ENCODE measurements at regions not wholly inside any gene's neighbourhood (a gene's known extent, or its start where the extent isn't known, plus 50 kb on each side); places are given as distances from the start of the nearest gene placed in this dataset.

DNA sequence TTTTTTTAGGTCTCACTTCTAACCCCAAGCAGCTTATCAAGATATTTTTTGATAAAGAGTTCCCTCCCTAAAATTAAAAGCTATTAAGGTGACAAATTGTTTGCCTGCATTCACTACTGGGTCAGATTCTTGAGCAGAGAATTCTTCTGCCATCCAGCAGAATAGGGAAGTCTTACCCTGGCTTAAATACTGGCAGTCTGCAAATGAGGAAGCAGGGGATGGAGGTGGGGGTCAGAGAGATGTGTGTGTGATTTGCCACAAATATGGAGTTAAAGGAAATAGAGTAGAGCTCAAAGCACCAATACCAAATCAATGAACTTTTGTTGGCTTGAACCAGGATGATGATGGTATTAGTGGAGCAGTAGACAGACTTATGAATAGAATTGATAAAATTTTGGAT, 122.2 kb downstream of the ANXA5 start:
- Histone ChIP-seq H3K9me3 (no peaks in the 10 kb centered on the region), H3K4me3 (no peak overlapping the region), H3K36me3 (no peaks in the 10 kb centered on the region), H3K27me3 (replicated peaks; ENCODE audit: insufficient read depth) (no peaks in the 10 kb centered on the region), H3K27ac (no peak overlapping the region), H3K4me1 (replicated peaks) (no peaks in the 10 kb centered on the region)
- intact Hi-C loops (cut with DNase I), result no loop called here
- DNase-seq (ENCODE audit: low spot score), result no peak
- TF ChIP-seq POLR2A (IDR thresholded peaks at IDR 0.05), result no peak
- no peak for TF ChIP-seq POLR2AphosphoS5 (IDR thresholded peaks at IDR 0.05)
- TF ChIP-seq, protein P1, sequence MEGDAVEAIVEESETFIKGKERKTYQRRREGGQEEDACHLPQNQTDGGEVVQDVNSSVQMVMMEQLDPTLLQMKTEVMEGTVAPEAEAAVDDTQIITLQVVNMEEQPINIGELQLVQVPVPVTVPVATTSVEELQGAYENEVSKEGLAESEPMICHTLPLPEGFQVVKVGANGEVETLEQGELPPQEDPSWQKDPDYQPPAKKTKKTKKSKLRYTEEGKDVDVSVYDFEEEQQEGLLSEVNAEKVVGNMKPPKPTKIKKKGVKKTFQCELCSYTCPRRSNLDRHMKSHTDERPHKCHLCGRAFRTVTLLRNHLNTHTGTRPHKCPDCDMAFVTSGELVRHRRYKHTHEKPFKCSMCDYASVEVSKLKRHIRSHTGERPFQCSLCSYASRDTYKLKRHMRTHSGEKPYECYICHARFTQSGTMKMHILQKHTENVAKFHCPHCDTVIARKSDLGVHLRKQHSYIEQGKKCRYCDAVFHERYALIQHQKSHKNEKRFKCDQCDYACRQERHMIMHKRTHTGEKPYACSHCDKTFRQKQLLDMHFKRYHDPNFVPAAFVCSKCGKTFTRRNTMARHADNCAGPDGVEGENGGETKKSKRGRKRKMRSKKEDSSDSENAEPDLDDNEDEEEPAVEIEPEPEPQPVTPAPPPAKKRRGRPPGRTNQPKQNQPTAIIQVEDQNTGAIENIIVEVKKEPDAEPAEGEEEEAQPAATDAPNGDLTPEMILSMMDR (IDR thresholded peaks at IDR 0.05), result no peak

DNA sequence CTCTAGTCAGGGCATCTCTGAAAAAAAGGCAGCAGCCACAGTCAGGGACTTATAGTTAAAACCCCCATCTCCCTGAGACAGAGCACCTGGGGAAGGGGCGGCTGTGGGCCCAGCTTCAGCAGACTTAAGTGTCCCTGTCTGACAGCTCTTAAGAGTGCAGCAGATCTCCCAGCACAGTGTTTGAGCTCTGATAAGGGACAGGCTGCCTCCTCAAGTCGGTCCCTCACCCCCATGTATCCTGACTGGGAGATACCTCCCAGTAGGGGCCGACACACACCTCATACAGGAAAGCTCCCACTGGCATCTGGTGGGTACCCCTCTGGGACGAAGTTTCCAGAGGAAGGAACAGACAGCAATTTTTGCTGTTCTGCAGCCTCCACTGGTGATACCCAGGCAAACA, 129.0 kb downstream of the ANXA5 start:
- intact Hi-C loops (cut with DNase I), result no loop called here
- TF ChIP-seq, protein P1 (IDR thresholded peaks at IDR 0.05), result no peak
- no peak for TF ChIP-seq POLR2A (IDR thresholded peaks at IDR 0.05)
- TF ChIP-seq POLR2AphosphoS5 (IDR thresholded peaks at IDR 0.05), result no peak
- Histone ChIP-seq H3K27ac (no peak overlapping the region), H3K36me3 (no peaks in the 10 kb centered on the region), H3K9me3 (no peaks in the 10 kb centered on the region), H3K27me3 (replicated peaks; ENCODE audit: insufficient read depth) (no peaks in the 10 kb centered on the region), H3K4me3 (no peak overlapping the region), H3K4me1 (replicated peaks) (no peaks in the 10 kb centered on the region)
- 83% methylated on average over 4 of the region's 4 CpGs for WGBS
- no peak for DNase-seq (ENCODE audit: low spot score)

DNA sequence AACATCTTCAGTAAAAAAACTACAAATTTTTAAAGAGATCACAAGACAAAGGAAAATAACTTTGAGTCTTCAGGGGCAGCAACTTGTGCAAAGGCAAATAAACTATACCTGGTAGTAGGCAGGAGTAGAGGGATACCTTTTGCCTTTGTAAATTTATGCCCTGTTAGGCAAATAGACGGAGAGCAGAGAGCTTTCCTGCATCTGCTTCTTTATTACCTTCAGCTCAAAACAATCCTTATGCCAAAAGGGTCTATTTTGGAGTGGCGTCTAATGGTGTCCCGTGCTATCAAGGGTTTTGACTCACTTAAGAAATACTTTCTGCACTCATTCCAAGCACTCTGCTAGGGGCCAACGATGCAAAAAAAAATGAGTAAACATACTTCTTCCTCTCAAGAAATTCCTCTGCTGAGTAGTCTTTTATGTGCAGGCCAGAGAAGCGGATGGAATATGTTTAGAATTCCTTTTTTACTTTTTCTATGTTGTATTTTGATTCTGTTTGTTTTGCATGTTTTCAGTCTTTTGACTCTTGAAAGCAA, 131.9 kb downstream of the ANXA5 start:
- 20% methylated on average over 5 of the region's 5 CpGs for WGBS
- H3K4me1 ChIP-seq (replicated peaks), result no peaks in the 10 kb centered on the region
- H3K27me3 ChIP-seq (replicated peaks; ENCODE audit: insufficient read depth), result no peaks in the 10 kb centered on the region
- intact Hi-C loops (cut with DNase I), result no loop called here
- no peak overlapping the region for H3K27ac ChIP-seq
- TF ChIP-seq, protein P1 (IDR thresholded peaks at IDR 0.05), result no peak
- TF ChIP-seq POLR2AphosphoS5 (IDR thresholded peaks at IDR 0.05) (no peak), POLR2A (IDR thresholded peaks at IDR 0.05) (no peak)
- DNase-seq (ENCODE audit: low spot score), result no peak
- H3K36me3 ChIP-seq, result no peaks in the 10 kb centered on the region
- no peak overlapping the region for H3K4me3 ChIP-seq
- H3K9me3 ChIP-seq, result no peaks in the 10 kb centered on the region

DNA sequence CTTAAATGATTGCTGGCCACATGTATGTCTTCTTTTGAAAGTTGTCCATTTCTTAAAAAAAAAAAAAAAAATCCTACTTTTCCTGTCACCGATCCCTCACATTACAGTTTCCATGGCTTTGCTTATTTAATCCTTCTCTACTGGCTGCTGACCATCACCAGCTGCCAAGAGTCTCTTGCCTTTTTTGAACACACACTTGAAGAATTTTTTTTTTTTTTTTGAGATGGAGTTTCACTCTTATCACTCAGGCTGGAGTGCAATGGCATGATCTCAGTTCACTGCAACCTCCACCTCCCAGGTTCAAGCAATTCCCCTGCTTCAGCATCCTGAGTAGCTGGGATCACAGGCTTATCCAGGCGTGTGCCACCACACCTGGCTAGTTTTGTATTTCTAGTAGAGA, 134.0 kb downstream of the ANXA5 start:
- Histone ChIP-seq H3K9me3 (no peaks in the 10 kb centered on the region), H3K27ac (no peak overlapping the region), H3K4me3 (no peak overlapping the region), H3K27me3 (replicated peaks; ENCODE audit: insufficient read depth) (no peaks in the 10 kb centered on the region), H3K4me1 (replicated peaks) (no peaks in the 10 kb centered on the region), H3K36me3 (no peaks in the 10 kb centered on the region)
- no peak for TF ChIP-seq POLR2AphosphoS5 (IDR thresholded peaks at IDR 0.05)
- TF ChIP-seq, protein P1 (IDR thresholded peaks at IDR 0.05), result no peak
- no peak for TF ChIP-seq POLR2A (IDR thresholded peaks at IDR 0.05)
- 95% methylated on average over 2 of the region's 2 CpGs for WGBS
- DNase-seq (ENCODE audit: low spot score), result no peak
- intact Hi-C loops (cut with DNase I), result no loop called here

DNA sequence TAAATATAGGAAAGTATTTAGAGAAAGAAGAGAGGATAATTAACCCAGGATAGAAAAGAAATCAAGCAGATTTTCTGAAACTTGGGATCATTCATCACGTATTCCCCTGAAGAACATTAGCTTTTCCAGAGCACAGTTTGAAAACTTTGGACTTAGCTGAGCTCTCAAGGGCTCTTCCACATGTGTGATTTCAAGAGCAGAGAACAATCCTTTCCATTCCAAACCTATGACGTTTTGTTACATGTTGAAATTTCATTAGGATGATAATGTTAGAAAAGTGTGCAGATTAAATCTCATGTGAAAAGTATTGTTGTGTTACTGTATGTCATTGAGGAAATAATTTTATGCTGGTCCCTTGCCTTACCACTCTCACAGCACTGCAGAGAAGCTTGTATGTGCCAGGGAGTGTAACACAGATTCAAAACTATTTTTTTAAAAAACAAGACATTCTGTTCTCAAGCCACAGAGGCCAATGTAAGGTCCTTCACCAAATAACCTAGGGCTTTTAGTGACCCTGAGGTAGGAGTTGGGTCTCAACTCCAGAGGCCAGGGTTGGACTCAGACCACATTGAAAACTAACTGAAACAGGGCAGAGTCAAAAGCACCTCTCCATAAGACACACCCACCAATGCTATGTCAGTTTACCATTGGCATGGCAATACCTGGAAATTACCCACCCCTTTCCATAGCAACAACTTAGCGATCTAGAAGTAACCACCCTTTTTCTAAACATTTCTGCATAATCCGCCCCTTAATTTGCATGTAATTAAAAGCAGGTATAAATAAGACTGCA, 141.3 kb downstream of the ANXA5 start:
- H3K9me3 ChIP-seq, result no peaks in the 10 kb centered on the region
- no peaks in the 10 kb centered on the region for H3K4me1 ChIP-seq (replicated peaks)
- H3K36me3 ChIP-seq, result no peaks in the 10 kb centered on the region
- no peak overlapping the region for H3K4me3 ChIP-seq
- TF ChIP-seq POLR2AphosphoS5 (IDR thresholded peaks at IDR 0.05) (no peak), POLR2A (IDR thresholded peaks at IDR 0.05) (no peak)
- TF ChIP-seq, protein P1 (IDR thresholded peaks at IDR 0.05), result no peak
- DNase-seq (ENCODE audit: low spot score), result no peak
- no peaks in the 10 kb centered on the region for H3K27me3 ChIP-seq (replicated peaks; ENCODE audit: insufficient read depth)
- intact Hi-C loops (cut with DNase I), result no loop called here
- H3K27ac ChIP-seq, result no peak overlapping the region
- WGBS, result 53% methylated on average over 4 of the region's 4 CpGs

Measured in prostate gland (tissue), 2 donors.